Activated B cell treated with CpG ODN at 0.5 μM for 24 hours (primary cell): ENCODE measurements at regions not wholly inside any gene's neighbourhood (a gene's known extent, or its start where the extent isn't known, plus 50 kb on each side); places are given as distances from the start of the nearest gene placed in this dataset.

Experiments
- ATAC-seq: fragments of 200-7000 bp; cut with Tn5 transposase; one replicate; pipeline ENCODE4 v1.10.0; 2021; ENCODE audit warnings: low read depth, mild to moderate bottlenecking, moderate library complexity
- CTCF ChIA-PET: fragments of 350-600 bp; sonication (Branson Sonifier 250); formaldehyde crosslinking; loops from one replicate; lab custom pipeline; 2021; ENCODE audit warnings: antibody characterized with exemption; lab: Charles Lee
- POLR2A ChIA-PET: fragments of 350-600 bp; sonication (Branson Sonifier 250); formaldehyde crosslinking; loops from one replicate; lab custom pipeline; 2021; ENCODE audit warnings: antibody characterized with exemption; lab: Charles Lee
- DNase-seq: peaks from one replicate; pipeline ENCODE4 v3.0.0; 2022
- H3K27ac Mint-ChIP-seq: one replicate; pipeline ENCODE4 v1.8.0; 2020; ENCODE audit warnings: mixed read lengths
- H3K27me3 Mint-ChIP-seq: one replicate; pipeline ENCODE4 v1.8.0; 2021; ENCODE audit warnings: mixed read lengths
- H3K36me3 Mint-ChIP-seq: one replicate; pipeline ENCODE4 v1.8.0; 2021; ENCODE audit warnings: low read depth, mixed read lengths
- H3K4me1 Mint-ChIP-seq: one replicate; pipeline ENCODE4 v1.8.0; 2021; ENCODE audit warnings: mixed read lengths
- H3K4me3 Mint-ChIP-seq: one replicate; pipeline ENCODE4 v1.8.0; 2020; ENCODE audit warnings: mild to moderate bottlenecking, mixed read lengths
- H3K9me3 Mint-ChIP-seq: one replicate; pipeline ENCODE4 v1.8.0; 2020; ENCODE audit warnings: mixed read lengths
- CTCF ChIP-seq: fragments of 200-600 bp; IDR thresholded peaks from one replicate; pipeline ENCODE4 v1.8.0; 2022; ENCODE audit warnings: antibody characterized with exemption, mild to moderate bottlenecking
- intact Hi-C: fragments of 100-400 bp; cut with micrococcal nuclease; formaldehyde crosslinking; loops from one replicate; pipeline ENCODE4 v1.15.1; 2024

GRCh38 chrX:74231625-74232024 lies 72.4 kb upstream of the ZCCHC13 start:
- no peaks in the 10 kb centered on the region for H3K4me1 Mint-ChIP-seq
- H3K27me3 Mint-ChIP-seq = no peaks in the 10 kb centered on the region
- H3K27ac Mint-ChIP-seq = no peak overlapping the region
- no peak for TF ChIP-seq CTCF
- no peak overlapping the region for H3K4me3 Mint-ChIP-seq
- ChIA-PET POLR2A (no interaction called here), CTCF (no interaction called here)
- H3K36me3 Mint-ChIP-seq = peaks cover 4% of the 10 kb centered on the region
- no peak for DNase-seq
- ATAC-seq = no peak
- no peaks in the 10 kb centered on the region for H3K9me3 Mint-ChIP-seq
- intact Hi-C loops = loop anchor here (10.0 kb wide), 1 partner anchor 63 kb away; no protein-coding TSS in a partner anchor

- no peak for TF ChIP-seq CTCF
- Mint-ChIP-seq H3K27me3 (no peaks in the 10 kb centered on the region), H3K4me1 (no peaks in the 10 kb centered on the region), H3K27ac (no peak overlapping the region), H3K4me3 (no peak overlapping the region), H3K36me3 (peaks cover 10% of the 10 kb centered on the region), H3K9me3 (no peaks in the 10 kb centered on the region)
- ATAC-seq = no peak
- ChIA-PET POLR2A (no interaction called here), CTCF (no interaction called here)
- no peak for DNase-seq
- intact Hi-C loops = loop anchor here (10.0 kb wide), 1 partner anchor 65 kb away; no protein-coding TSS in a partner anchor
Measured at GRCh38 chrX:74230094-74230493, 73.9 kb upstream of the ZCCHC13 start.

- peaks cover 34% of the 10 kb centered on the region for H3K36me3 Mint-ChIP-seq
- no peak overlapping the region for H3K27ac Mint-ChIP-seq
- ChIA-PET POLR2A (no interaction called here), CTCF (no interaction called here)
- ATAC-seq = no peak
- no peak overlapping the region for H3K4me3 Mint-ChIP-seq
- no peak for TF ChIP-seq CTCF
- intact Hi-C loops = no loop called here
- H3K4me1 Mint-ChIP-seq = no peaks in the 10 kb centered on the region
- H3K9me3 Mint-ChIP-seq = no peaks in the 10 kb centered on the region
- H3K27me3 Mint-ChIP-seq = no peaks in the 10 kb centered on the region
- no peak for DNase-seq
Measured at GRCh38 chrX:74225111-74225510, 78.9 kb upstream of the ZCCHC13 start.

GRCh38 chrX:74220277-74220676 lies 83.7 kb upstream of the ZCCHC13 start:
- Mint-ChIP-seq H3K9me3 (no peaks in the 10 kb centered on the region), H3K36me3 (peaks cover 50% of the 10 kb centered on the region), H3K4me1 (no peaks in the 10 kb centered on the region), H3K27me3 (no peaks in the 10 kb centered on the region), H3K27ac (no peak overlapping the region), H3K4me3 (no peak overlapping the region)
- intact Hi-C loops = no loop called here
- DNase-seq (no peak), ATAC-seq (no peak)
- CTCF ChIA-PET = no interaction called here
- POLR2A ChIA-PET = no interaction called here
- no peak for TF ChIP-seq CTCF

GRCh38 chrX:74218895-74219294 lies 85.1 kb upstream of the ZCCHC13 start:
- CTCF ChIA-PET = no interaction called here
- POLR2A ChIA-PET = no interaction called here
- peaks cover 54% of the 10 kb centered on the region for H3K36me3 Mint-ChIP-seq
- no peak for ATAC-seq
- no peak overlapping the region for H3K27ac Mint-ChIP-seq
- intact Hi-C loops = no loop called here
- H3K4me1 Mint-ChIP-seq = no peaks in the 10 kb centered on the region
- DNase-seq = no peak
- H3K4me3 Mint-ChIP-seq = no peak overlapping the region
- no peaks in the 10 kb centered on the region for H3K9me3 Mint-ChIP-seq
- no peak for TF ChIP-seq CTCF
- H3K27me3 Mint-ChIP-seq = no peaks in the 10 kb centered on the region
